B cell (primary cell): ENCODE measurements at regions not wholly inside any gene's neighbourhood (a gene's known extent, or its start where the extent isn't known, plus 50 kb on each side); places are given as distances from the start of the nearest gene placed in this dataset.

Source experiments
- EZH2 ChIP-seq: IDR thresholded peaks from 2 replicates; pipeline ENCODE4 v1.6.1; 2012; ENCODE audit warnings: borderline replicate concordance, low read depth, mild to moderate bottlenecking, moderate library complexity, low read length; ENCODE audit not compliant: insufficient read depth, poor library complexity, severe bottlenecking
- TF ChIP-seq, protein P1 (sequence below): fragments of 200-600 bp; IDR thresholded peaks from one replicate; pipeline ENCODE4 v1.8.0; 2022; ENCODE audit warnings: antibody characterized with exemption, mild to moderate bottlenecking

GRCh38 chr16:54402270-54402669 lies 115.7 kb upstream of the IRX3 start:
- no peak for TF ChIP-seq EZH2
- TF ChIP-seq, protein P1, sequence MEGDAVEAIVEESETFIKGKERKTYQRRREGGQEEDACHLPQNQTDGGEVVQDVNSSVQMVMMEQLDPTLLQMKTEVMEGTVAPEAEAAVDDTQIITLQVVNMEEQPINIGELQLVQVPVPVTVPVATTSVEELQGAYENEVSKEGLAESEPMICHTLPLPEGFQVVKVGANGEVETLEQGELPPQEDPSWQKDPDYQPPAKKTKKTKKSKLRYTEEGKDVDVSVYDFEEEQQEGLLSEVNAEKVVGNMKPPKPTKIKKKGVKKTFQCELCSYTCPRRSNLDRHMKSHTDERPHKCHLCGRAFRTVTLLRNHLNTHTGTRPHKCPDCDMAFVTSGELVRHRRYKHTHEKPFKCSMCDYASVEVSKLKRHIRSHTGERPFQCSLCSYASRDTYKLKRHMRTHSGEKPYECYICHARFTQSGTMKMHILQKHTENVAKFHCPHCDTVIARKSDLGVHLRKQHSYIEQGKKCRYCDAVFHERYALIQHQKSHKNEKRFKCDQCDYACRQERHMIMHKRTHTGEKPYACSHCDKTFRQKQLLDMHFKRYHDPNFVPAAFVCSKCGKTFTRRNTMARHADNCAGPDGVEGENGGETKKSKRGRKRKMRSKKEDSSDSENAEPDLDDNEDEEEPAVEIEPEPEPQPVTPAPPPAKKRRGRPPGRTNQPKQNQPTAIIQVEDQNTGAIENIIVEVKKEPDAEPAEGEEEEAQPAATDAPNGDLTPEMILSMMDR = no peak
